Hepatocyte (in vitro differentiated cells): ENCODE measurements at regions not wholly inside any gene's neighbourhood (a gene's known extent, or its start where the extent isn't known, plus 50 kb on each side); places are given as distances from the start of the nearest gene placed in this dataset.

Experiments
- DNase-seq: peaks from one replicate; pipeline ENCODE4 v3.0.0-alpha.2; 2016; ENCODE audit warnings: low spot score
- H2AFZ ChIP-seq: fragments of 200-600 bp; sonication (generic); 2 replicates; pipeline ENCODE4 v1.6.0; 2016; ENCODE audit warnings: antibody characterized with exemption, mild to moderate bottlenecking
- H3K27ac ChIP-seq: fragments of 200-600 bp; sonication (generic); 2 replicates; pipeline ENCODE4 v1.5.1; 2016; ENCODE audit warnings: mild to moderate bottlenecking
- H3K27me3 ChIP-seq: fragments of 200-600 bp; sonication (generic); 2 replicates; pipeline ENCODE4 v1.6.1; 2016
- H3K36me3 ChIP-seq: fragments of 200-600 bp; sonication (generic); replicated peaks from 2 replicates; pipeline ENCODE4 v1.5.1; 2016; ENCODE audit warnings: low read depth; ENCODE audit not compliant: insufficient read depth
- H3K4me1 ChIP-seq: fragments of 200-600 bp; sonication (generic); 2 replicates; pipeline ENCODE4 v1.5.1; 2016; ENCODE audit warnings: mild to moderate bottlenecking, moderate library complexity; ENCODE audit not compliant: insufficient read depth
- H3K4me2 ChIP-seq: fragments of 200-600 bp; sonication (generic); 2 replicates; pipeline ENCODE4 v1.6.0; 2016
- H3K4me3 ChIP-seq: fragments of 200-600 bp; sonication (generic); 2 replicates; pipeline ENCODE4 v1.5.1; 2016; ENCODE audit warnings: mild to moderate bottlenecking
- H3K79me2 ChIP-seq: fragments of 200-600 bp; sonication (generic); 2 replicates; pipeline ENCODE4 v1.6.0; 2017; ENCODE audit warnings: mild to moderate bottlenecking
- H3K9me2 ChIP-seq: fragments of 200-600 bp; sonication (generic); replicated peaks from 2 replicates; pipeline ENCODE4 v1.6.0; 2017; ENCODE audit warnings: mild to moderate bottlenecking; ENCODE audit not compliant: insufficient read depth
- H3K9me3 ChIP-seq: fragments of 200-600 bp; sonication (generic); 2 replicates; pipeline ENCODE4 v1.5.1; 2016; ENCODE audit warnings: low read depth, mild to moderate bottlenecking
- H4K20me1 ChIP-seq: fragments of 200-600 bp; sonication (generic); 2 replicates; pipeline ENCODE4 v1.6.0; 2016; ENCODE audit warnings: mild to moderate bottlenecking; ENCODE audit not compliant: insufficient read depth, poor library complexity, severe bottlenecking
- EZH2 ChIP-seq: fragments of 200-600 bp; sonication (generic); IDR thresholded peaks from 2 replicates; pipeline ENCODE4 v1.6.1; 2016; ENCODE audit warnings: antibody characterized with exemption, mild to moderate bottlenecking, borderline replicate concordance
- EZH2phosphoT487 ChIP-seq: fragments of 200-600 bp; sonication (generic); IDR thresholded peaks from one replicate; pipeline ENCODE4 v1.6.1; 2018; ENCODE audit warnings: antibody characterized with exemption, mild to moderate bottlenecking, low read depth, moderate library complexity; ENCODE audit not compliant: unreplicated experiment, severe bottlenecking
- WGBS: methylation state at CpG from one replicate; pipeline ENCODE4 v1.1.6; 2016; ENCODE audit warnings: low lambda C conversion rate; ENCODE audit errors: missing lambda C conversion rate; 5-methylcytosine and 5-hydroxymethylcytosine counted together
- TF ChIP-seq, protein P1 (sequence below): fragments of 200-600 bp; sonication (generic); IDR thresholded peaks from 2 replicates; pipeline ENCODE4 v1.5.1; 2016; ENCODE audit warnings: antibody characterized with exemption, mild to moderate bottlenecking; ENCODE audit not compliant: poor library complexity

DNA sequence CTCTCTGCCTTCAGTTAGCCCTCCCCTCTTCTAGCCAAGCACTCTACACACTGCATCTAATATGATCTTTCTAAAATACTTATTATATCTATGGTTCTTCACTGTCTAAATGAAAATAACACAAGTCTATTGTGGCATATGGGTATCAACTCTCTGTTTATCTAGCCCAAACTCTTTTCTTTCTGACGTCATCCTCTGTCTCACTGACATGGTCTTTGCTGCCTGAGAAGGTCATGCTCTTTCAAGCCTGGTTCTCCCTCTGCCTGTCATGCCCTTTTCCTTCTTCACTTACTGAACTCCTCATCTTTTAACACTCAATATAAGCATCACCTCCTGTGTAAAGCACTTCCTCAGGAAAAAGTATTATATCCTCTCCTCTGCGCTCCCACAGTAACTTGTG, 672.2 kb upstream of the CT83 start:
- no peak overlapping the region for H3K4me3 ChIP-seq
- 60% methylated on average over 2 of the region's 2 CpGs for WGBS
- DNase-seq: no peak

DNA sequence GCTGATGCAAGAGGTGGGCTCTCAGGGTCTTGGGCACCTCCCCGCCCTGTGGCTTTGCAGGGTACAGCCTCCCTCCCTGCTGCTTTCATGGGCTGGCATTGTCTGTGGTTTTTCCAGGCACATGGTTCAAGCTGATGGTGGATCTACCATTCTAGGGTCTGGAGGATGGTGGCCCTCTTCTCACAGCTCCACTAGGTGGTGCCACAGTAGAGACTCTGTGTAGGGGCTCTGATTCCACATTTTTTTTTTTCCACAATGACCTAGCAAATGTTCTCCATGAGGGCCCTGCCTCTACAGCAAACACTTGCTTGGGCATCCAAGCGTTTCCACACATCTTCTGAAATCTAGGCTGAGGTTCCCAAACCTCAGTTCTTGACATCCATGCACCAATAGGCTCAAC, 657.9 kb upstream of the CT83 start:
- Histone ChIP-seq H3K27ac (no peak overlapping the region), H3K9me3 (no peaks in the 10 kb centered on the region)
- DNase-seq: no peak

More for the DNA sequence above, 672.2 kb upstream of the CT83 start:
- Histone ChIP-seq H3K79me2 (no peaks in the 10 kb centered on the region), H3K9me2 (no peaks in the 10 kb centered on the region), H2AFZ (no peak overlapping the region), H3K9me3 (peaks cover 4% of the 10 kb centered on the region), H3K27ac (no peak overlapping the region), H3K36me3 (no peaks in the 10 kb centered on the region), H3K4me1 (no peaks in the 10 kb centered on the region), H4K20me1 (no peaks in the 10 kb centered on the region), H3K27me3 (no peaks in the 10 kb centered on the region), H3K4me2 (no peak overlapping the region)
- TF ChIP-seq, protein P1, sequence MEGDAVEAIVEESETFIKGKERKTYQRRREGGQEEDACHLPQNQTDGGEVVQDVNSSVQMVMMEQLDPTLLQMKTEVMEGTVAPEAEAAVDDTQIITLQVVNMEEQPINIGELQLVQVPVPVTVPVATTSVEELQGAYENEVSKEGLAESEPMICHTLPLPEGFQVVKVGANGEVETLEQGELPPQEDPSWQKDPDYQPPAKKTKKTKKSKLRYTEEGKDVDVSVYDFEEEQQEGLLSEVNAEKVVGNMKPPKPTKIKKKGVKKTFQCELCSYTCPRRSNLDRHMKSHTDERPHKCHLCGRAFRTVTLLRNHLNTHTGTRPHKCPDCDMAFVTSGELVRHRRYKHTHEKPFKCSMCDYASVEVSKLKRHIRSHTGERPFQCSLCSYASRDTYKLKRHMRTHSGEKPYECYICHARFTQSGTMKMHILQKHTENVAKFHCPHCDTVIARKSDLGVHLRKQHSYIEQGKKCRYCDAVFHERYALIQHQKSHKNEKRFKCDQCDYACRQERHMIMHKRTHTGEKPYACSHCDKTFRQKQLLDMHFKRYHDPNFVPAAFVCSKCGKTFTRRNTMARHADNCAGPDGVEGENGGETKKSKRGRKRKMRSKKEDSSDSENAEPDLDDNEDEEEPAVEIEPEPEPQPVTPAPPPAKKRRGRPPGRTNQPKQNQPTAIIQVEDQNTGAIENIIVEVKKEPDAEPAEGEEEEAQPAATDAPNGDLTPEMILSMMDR: no peak
- TF ChIP-seq EZH2phosphoT487 (no peak), EZH2 (no peak)

DNA sequence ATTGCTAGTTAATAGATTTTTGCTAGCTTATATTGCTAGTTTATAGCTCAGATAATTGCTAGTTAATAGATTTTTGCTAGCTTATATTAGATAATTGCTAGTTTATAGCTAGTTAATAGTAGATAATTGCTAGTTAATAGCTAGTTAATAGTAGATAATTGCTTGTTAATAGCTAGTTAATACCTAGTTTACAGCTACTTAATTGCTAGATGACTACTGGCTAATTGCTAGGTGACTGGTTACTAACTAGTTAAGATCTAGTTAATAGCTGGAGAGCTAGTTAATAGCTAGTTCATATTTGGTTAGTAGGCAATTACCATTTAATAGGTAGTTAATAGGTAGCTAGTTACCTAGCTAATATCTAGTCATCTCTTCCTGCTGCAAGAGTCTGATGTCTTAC, 633.8 kb upstream of the CT83 start:
- Histone ChIP-seq H3K4me3 (no peak overlapping the region), H4K20me1 (no peaks in the 10 kb centered on the region), H3K79me2 (no peaks in the 10 kb centered on the region), H3K4me1 (no peaks in the 10 kb centered on the region), H3K9me2 (no peaks in the 10 kb centered on the region), H3K4me2 (no peak overlapping the region), H2AFZ (no peak overlapping the region), H3K27ac (no peak overlapping the region), H3K27me3 (no peaks in the 10 kb centered on the region), H3K36me3 (no peaks in the 10 kb centered on the region), H3K9me3 (peaks cover 19% of the 10 kb centered on the region)
- TF ChIP-seq EZH2: no peak
- no peak for TF ChIP-seq EZH2phosphoT487
- TF ChIP-seq, protein P1: no peak
- DNase-seq: no peak

More for the DNA sequence above, 657.9 kb upstream of the CT83 start:
- TF ChIP-seq, protein P1: no peak
- no peak for TF ChIP-seq EZH2
- TF ChIP-seq EZH2phosphoT487: no peak
- Histone ChIP-seq H3K27me3 (no peaks in the 10 kb centered on the region), H3K4me3 (no peak overlapping the region), H3K9me2 (no peaks in the 10 kb centered on the region), H3K4me1 (no peaks in the 10 kb centered on the region), H4K20me1 (no peaks in the 10 kb centered on the region), H2AFZ (no peak overlapping the region), H3K4me2 (no peak overlapping the region), H3K79me2 (no peaks in the 10 kb centered on the region), H3K36me3 (no peaks in the 10 kb centered on the region)
- WGBS: 68% methylated on average over 2 of the region's 2 CpGs

DNA sequence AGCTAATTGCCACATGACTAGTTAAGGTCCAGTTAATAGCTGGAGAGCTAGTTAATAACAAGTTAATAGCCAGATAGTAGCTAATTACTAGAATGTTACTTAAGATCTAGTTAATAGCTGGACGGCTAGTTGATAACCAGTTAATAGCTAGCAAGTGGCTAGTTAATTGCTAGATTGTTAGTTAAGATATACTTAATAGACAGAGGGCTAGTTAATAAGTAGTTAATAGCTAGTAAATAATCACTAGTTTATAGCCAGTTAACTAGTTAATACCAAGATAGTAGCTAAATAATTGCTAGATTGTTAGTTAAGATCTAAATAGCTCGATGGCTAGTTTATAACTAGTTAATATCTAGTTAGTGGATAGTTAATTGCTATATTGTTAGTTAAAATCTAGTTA, 632.6 kb upstream of the CT83 start:
- Histone ChIP-seq H4K20me1 (no peaks in the 10 kb centered on the region), H3K9me3 (peaks cover 19% of the 10 kb centered on the region), H3K79me2 (no peaks in the 10 kb centered on the region), H3K4me2 (no peak overlapping the region), H3K27ac (no peak overlapping the region), H3K4me1 (no peaks in the 10 kb centered on the region), H3K4me3 (no peak overlapping the region), H3K27me3 (no peaks in the 10 kb centered on the region), H3K36me3 (no peaks in the 10 kb centered on the region), H3K9me2 (no peaks in the 10 kb centered on the region), H2AFZ (no peak overlapping the region)
- WGBS: 93% methylated on average over 2 of the region's 2 CpGs
- TF ChIP-seq EZH2phosphoT487: no peak
- TF ChIP-seq, protein P1: no peak
- no peak for TF ChIP-seq EZH2
- no peak for DNase-seq
